CD4-positive, alpha-beta T cell (primary cell): ENCODE measurements at regions not wholly inside any gene's neighbourhood (a gene's known extent, or its start where the extent isn't known, plus 50 kb on each side); places are given as distances from the start of the nearest gene placed in this dataset.

ENCODE experiments used
- ATAC-seq: fragments of 200-7000 bp; cut with Tn5 transposase; one replicate; pipeline ENCODE4 v1.10.0; 2022; ENCODE audit warnings: mild to moderate bottlenecking; ENCODE audit not compliant: poor library complexity
- CTCF ChIA-PET: fragments of 350-600 bp; sonication (Branson Sonifier 250); formaldehyde crosslinking; loops from one replicate; lab custom pipeline; 2021; ENCODE audit warnings: antibody characterized with exemption, inconsistent platforms; lab: Charles Lee
- POLR2A ChIA-PET: fragments of 350-600 bp; sonication (Branson Sonifier 250); formaldehyde crosslinking; loops from one replicate; lab custom pipeline; 2021; ENCODE audit warnings: antibody characterized with exemption, inconsistent platforms; lab: Charles Lee
- DNase-seq, 14 experiments: peaks; one replicate each; pipeline ENCODE4 v3.0.0-alpha.2; 2013 to 2020; ENCODE audit warnings: mixed read lengths in 2 of 14
- H3K27ac ChIP-seq, 2 donors: one replicate each; pipeline versions ENCODE4 v1.5.1 to v1.7.0; 2013; ENCODE audit warnings: low read length in 2 of 2, low read depth in 1 of 2, mild to moderate bottlenecking in 1 of 2
- H3K27me3 ChIP-seq, 2 experiments: 1 replicate in 1 of 2; 2 replicates in 1 of 2; pipeline versions ENCODE4 v1.6.1 to v1.7.0; 2013; ENCODE audit warnings: low read length in 2 of 2, control low read depth in 1 of 2, mild to moderate bottlenecking in 1 of 2, moderate library complexity in 1 of 2; ENCODE audit not compliant: insufficient read depth in 2 of 2, control insufficient read depth in 1 of 2
- H3K36me3 ChIP-seq: one replicate; pipeline ENCODE4 v1.6.1; 2013; ENCODE audit warnings: low read length, control low read depth; ENCODE audit not compliant: insufficient read depth
- H3K4me1 ChIP-seq: one replicate; pipeline ENCODE4 v1.6.1; 2013; ENCODE audit warnings: low read length, control low read depth; ENCODE audit not compliant: insufficient read depth
- H3K4me3 ChIP-seq: one replicate; pipeline ENCODE4 v1.5.1; 2013; ENCODE audit warnings: mild to moderate bottlenecking, low read length, moderate library complexity
- H3K9me3 ChIP-seq, 2 experiments: 1 replicate in 1 of 2; 2 replicates in 1 of 2; pipeline versions ENCODE4 v1.6.1 to v1.7.0; 2013; ENCODE audit warnings: low read length in 2 of 2, mild to moderate bottlenecking in 2 of 2, control low read depth in 1 of 2, moderate library complexity in 1 of 2; ENCODE audit not compliant: control insufficient read depth in 1 of 2, insufficient read depth in 1 of 2
- H3K27ac Mint-ChIP-seq: one replicate; pipeline ENCODE4 v1.8.0; 2020; ENCODE audit warnings: mixed read lengths
- H3K27me3 Mint-ChIP-seq: one replicate; pipeline ENCODE4 v1.8.0; 2021; ENCODE audit warnings: mixed read lengths
- H3K36me3 Mint-ChIP-seq: one replicate; pipeline ENCODE4 v1.8.0; 2021; ENCODE audit warnings: low read depth, mixed read lengths
- H3K4me1 Mint-ChIP-seq: one replicate; pipeline ENCODE4 v1.8.0; 2021; ENCODE audit warnings: low read depth, mixed read lengths
- H3K4me3 Mint-ChIP-seq: one replicate; pipeline ENCODE4 v1.8.0; 2020; ENCODE audit warnings: mild to moderate bottlenecking, mixed read lengths
- H3K9me3 Mint-ChIP-seq: one replicate; pipeline ENCODE4 v1.8.0; 2020; ENCODE audit warnings: mixed read lengths
- intact Hi-C, 2 experiments: fragments of 100-400 bp; cut with DNase I in 1 of 2; cut with micrococcal nuclease in 1 of 2; formaldehyde crosslinking; loops; one replicate each; pipeline versions ENCODE4 v1.15.1 to v1.9.0; 2023 to 2025; cut with DNase I, micrococcal nuclease
- TF ChIP-seq, protein P1 (sequence below): fragments of 200-600 bp; IDR thresholded peaks from one replicate; pipeline ENCODE4 v1.8.0; 2022; ENCODE audit warnings: antibody characterized with exemption, mild to moderate bottlenecking

DNA sequence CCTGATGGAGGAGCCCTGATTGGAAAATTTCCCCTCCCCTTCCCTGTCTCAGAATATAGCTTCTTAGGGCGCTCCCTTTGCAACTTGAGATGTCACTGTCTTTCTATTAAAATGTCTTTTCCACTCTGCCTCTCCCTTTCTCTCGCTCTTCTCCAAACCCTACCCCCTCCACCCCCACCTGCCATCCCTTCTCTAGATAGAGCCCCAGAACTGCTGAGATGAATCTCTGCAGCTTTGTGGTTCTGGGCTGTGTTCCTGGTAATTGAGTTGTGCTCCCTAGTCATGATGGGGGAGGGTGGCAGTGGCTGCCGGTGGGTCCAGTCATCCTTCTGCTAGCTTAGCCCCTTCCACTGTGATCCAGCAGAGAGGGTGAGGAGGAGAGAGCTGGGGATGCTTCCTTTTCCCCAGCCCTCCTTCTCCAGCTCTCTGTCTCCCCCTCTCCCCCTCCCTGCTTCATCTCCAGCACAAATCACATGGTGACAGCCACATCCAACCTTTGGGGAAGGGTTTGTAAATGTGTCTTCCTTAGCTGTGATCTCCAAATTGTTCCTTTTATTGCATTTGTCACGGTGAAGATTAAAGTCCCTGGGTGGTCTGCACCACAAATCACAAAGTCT, 50.8 kb upstream of the BTRC start:
- CTCF ChIA-PET, result interaction anchor here (1.2 kb wide), 1 partner anchor 11 kb away, joined by 3 read pairs; no protein-coding TSS in a partner anchor
- H3K27me3 ChIP-seq, result peaks cover 23 to 39% of the 10 kb centered on the region in 2 experiments
- H3K27ac ChIP-seq, result no peak overlapping the region
- Mint-ChIP-seq H3K27ac (no peak overlapping the region), H3K4me3 (no peak overlapping the region), H3K4me1 (no peaks in the 10 kb centered on the region), H3K9me3 (no peaks in the 10 kb centered on the region), H3K27me3 (peaks cover 76% of the 10 kb centered on the region), H3K36me3 (no peaks in the 10 kb centered on the region)
- no peaks in the 10 kb centered on the region for H3K36me3 ChIP-seq
- no peaks in the 10 kb centered on the region for H3K9me3 ChIP-seq
- no peaks in the 10 kb centered on the region for H3K4me1 ChIP-seq
- TF ChIP-seq, protein P1, sequence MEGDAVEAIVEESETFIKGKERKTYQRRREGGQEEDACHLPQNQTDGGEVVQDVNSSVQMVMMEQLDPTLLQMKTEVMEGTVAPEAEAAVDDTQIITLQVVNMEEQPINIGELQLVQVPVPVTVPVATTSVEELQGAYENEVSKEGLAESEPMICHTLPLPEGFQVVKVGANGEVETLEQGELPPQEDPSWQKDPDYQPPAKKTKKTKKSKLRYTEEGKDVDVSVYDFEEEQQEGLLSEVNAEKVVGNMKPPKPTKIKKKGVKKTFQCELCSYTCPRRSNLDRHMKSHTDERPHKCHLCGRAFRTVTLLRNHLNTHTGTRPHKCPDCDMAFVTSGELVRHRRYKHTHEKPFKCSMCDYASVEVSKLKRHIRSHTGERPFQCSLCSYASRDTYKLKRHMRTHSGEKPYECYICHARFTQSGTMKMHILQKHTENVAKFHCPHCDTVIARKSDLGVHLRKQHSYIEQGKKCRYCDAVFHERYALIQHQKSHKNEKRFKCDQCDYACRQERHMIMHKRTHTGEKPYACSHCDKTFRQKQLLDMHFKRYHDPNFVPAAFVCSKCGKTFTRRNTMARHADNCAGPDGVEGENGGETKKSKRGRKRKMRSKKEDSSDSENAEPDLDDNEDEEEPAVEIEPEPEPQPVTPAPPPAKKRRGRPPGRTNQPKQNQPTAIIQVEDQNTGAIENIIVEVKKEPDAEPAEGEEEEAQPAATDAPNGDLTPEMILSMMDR, result no peak
- DNase-seq, result no peak
- intact Hi-C loops, result loop anchor here in 1 of 2 experiments (10.0 kb wide), 1 partner anchor 162 kb away; no protein-coding TSS in a partner anchor
- no peak for ATAC-seq
- POLR2A ChIA-PET, result no interaction called here
- no peak overlapping the region for H3K4me3 ChIP-seq
